RCC 7860 (cell line): ENCODE measurements at regions not wholly inside any gene's neighbourhood (a gene's known extent, or its start where the extent isn't known, plus 50 kb on each side); places are given as distances from the start of the nearest gene placed in this dataset.
A peak's percentile ranks its signal among the peaks of the same experiment; 100 is the strongest.

Experiments
- DNase-seq: peaks from one replicate; pipeline ENCODE4 v3.0.0-alpha.2; 2015; ENCODE audit warnings: low spot score
- FAIRE-seq: peaks from 2 replicates; lab custom pipeline; 2012; peaks lifted over from hg19 to GRCh38; lab: Jason Lieb, UNC

DNA sequence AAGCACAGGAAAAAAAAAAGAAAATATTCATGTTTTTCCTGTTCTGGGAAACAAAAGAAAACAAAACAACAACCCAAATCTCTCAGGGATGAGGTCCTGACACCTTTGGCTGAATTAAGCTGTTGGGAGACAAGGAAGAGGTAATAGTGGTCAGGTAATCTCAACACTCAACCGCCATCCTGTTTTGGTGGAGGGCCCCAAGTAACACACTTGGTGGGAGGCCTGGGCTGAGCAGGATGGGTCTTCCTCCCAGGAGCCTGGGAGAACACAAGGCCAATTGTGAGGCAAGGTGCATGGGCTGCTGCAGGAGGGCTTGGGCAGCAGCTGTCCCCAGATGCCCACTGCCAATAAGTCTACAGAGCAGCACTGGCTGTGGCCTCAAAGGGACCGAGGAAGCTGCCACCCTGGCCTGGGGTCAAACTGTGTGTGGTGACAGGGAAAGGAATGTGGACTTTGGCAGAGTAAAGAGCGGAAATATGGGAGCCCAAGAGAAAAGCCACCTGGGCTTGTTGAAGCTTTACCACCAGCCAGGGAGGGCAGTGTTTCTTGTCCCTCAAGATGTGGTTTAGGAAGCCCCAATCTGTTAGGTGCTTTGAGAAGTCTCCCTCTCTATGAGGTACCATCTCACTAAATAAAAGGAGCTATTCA lies 93.5 kb upstream of the SLC25A13 start:
- DNase-seq (no peak), FAIRE-seq (no peak)

DNA sequence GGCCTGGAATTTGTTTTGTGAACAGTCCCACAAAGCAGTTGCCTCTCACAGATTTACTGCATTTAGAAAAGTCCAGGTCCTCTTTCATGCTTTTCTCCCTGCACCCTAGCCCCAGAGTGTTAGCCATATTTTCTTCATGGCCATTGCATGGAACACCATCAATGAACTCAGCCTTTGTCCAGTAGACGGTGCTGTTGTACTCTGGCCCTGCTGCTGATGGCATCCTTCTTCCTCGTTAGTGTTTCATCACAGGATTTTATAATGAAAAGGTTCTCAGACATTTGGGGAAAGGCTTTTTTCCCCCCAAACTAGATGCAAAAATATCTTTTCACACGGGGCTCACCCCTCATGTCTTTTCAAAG lies 93.0 kb upstream of the SLC25A13 start:
- no peak for FAIRE-seq
- no peak for DNase-seq

DNA sequence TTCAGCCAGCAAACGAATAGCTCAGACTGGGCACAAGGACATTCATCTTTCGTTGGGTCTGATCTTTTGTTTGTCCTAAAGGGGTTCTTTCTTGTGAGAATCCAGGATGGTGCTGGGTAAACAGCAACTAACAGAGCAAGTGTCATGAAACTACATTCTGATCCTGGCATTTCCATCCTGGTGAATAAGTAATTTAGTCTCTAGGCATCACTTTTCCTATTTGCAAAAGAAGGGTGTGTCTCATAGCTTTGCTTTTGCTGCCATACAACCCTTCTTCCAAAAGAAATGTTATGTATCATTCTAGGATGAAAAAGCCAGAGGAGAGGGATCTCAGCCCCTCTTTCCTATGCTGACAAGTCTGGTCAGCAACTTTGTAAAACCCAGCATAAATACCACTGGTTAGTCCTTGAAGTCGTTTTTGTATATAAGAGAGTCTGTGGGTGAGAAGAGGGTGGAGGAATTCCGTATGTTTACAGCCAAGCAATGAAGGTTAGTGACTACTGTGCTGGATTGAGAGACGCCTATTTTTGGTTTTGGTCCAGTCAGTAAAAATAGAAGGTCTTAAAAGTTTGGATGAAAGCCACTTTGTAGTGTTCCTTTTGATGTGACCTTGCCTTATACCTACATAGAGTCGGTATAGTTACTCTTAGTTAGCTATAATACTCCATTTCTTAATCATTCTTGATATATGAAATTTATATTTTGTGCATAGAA lies 88.4 kb upstream of the SLC25A13 start:
- FAIRE-seq: no peak
- no peak for DNase-seq

DNA sequence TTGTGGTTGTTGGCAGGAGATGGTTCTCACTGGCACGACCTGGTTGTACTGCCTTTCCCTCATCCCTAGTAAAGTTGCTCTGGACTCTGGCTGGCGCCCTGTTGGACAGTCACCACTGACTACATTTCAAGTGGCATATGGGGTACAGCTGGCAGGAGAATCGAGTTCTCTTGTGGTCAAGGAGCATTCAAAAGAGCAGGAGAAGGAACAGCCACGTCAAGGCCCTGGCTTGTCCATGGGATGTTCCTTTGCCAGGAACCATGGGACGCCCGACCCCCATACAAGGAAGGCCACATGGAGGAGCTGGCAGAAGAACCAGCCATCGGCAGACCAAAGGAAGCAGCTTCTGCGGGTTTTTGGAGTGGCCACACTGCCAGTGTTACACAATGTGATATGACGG lies 87.0 kb upstream of the SLC25A13 start:
- no peak for DNase-seq
- FAIRE-seq: no peak

DNA sequence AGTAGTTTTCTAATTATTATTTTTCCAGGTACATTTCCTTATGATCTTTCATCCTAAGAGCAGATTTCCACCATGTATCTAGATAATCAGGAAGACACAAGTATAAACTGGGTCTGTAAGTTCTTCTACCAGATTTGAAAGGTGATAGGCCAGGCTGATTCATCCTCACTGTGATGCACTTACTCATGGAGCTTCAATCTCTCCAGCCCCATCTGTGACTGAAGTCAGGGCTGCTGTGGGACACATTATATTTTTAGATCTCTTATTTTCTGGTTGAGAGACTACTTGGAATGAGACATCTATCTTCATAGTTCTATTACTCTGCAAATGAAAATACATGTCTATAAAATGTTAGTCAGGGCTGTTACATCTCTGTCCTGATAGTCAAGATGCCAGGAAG lies 85.5 kb upstream of the SLC25A13 start:
- DNase-seq (peak; percentile 85), FAIRE-seq (peak; percentile 86)

DNA sequence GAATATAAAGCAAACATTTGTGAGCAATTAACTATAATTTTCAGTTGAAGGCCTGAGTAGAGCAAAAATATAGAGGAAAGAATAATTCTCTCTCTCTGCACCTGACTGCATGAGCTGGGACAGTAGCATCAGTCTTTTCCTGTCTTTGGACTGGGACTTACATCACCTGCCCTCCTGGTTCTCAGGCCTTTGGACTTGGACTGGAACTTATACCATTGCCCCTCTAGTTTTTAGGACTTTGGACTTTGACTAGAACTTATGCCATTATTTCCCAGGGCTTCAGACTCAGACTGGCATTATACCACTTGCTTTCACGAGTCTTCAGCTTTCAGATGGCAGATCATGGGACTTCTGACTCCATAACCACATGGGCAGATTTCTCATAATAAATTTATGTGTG lies 81.0 kb upstream of the SLC25A13 start:
- DNase-seq (no peak), FAIRE-seq (no peak)

DNA sequence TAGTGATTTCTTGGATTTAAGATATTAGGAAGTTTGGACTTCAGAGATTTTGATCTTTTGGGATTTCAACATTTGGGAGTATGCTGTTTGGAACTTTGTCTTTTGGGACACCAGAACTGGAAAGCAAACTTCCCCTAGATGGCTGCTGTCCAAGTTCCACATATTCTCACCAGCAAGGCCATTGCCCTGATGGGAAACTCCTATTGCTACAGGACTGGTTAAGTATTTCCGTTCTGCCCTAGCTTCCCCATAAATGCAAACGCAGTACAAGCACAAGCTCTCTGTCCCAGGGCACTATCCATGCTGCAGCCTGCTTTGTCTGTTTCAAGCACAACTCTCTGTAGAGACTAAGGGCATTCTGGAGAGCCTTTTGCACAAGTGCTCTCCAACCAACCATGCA lies 79.3 kb upstream of the SLC25A13 start:
- DNase-seq (no peak), FAIRE-seq (no peak)

DNA sequence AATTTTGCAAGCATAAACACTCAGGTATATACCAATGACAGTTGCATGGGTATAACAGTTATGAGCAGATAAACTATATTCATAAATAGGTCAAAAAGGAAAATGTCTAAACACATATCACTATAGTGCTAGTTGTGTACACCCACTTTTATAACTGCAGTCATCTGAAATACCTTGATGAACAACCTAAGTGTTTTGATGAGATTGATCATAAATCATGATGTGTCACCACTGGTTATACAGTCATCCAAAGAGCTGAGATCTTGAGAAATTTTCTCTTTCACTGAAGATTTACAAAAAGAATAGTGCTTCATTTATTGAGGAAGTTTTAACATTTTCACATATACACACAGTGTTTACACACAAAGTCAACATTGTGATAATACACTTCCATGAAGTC lies 78.6 kb upstream of the SLC25A13 start:
- FAIRE-seq (peak; percentile 41), DNase-seq (peak; percentile 49)

DNA sequence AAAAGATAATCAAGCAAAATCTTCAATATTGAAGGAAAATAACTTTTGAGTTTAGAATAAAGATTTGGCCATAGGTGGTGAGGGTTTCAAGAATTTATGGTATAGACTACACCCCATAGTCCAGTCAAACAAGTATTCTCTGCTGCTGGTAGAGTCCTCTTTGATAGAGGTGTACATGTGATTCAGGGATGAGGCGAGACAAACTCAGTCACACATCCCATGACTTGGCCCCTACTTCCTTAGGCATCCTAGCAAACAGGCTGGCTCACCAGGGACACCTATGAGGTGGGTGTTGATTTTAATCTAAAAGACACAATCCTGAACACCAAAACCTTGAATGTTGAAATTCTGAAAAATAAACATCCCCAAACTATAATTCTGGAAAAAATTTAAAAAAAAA lies 78.1 kb upstream of the SLC25A13 start:
- no peak for FAIRE-seq
- DNase-seq: no peak

DNA sequence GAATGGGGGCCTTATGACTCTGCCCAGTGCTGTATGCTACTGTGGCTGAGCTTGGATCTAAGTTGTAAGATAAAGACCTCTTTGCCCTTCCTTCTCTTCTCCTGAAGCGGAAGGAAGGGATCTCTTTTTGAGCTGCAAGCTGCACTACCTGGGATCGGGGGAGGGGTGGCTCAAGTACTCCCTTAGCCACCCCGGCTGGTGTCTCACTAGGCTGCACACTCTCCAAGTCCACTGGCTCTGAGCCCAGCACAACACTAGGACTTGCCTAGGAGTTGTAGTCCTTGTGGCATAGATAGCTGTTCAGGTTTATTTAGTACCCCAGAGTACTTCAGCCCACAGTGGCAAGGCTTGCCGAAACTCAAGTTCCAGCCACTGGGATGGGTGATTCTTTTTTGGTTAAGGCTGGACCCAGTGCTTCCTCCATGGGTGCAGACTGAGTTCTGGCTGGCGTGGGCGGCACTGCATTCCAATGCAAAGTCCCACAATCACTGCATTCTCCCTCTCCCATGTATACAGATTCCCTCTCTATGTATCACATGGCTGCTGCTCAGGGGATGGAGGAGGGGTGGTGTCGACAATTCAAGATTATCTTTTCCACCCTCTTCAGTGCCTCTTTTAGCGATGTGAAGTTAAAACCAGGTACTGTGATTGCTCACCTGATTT lies 76.2 kb upstream of the SLC25A13 start:
- peak; percentile 37 for DNase-seq
- no peak for FAIRE-seq

DNA sequence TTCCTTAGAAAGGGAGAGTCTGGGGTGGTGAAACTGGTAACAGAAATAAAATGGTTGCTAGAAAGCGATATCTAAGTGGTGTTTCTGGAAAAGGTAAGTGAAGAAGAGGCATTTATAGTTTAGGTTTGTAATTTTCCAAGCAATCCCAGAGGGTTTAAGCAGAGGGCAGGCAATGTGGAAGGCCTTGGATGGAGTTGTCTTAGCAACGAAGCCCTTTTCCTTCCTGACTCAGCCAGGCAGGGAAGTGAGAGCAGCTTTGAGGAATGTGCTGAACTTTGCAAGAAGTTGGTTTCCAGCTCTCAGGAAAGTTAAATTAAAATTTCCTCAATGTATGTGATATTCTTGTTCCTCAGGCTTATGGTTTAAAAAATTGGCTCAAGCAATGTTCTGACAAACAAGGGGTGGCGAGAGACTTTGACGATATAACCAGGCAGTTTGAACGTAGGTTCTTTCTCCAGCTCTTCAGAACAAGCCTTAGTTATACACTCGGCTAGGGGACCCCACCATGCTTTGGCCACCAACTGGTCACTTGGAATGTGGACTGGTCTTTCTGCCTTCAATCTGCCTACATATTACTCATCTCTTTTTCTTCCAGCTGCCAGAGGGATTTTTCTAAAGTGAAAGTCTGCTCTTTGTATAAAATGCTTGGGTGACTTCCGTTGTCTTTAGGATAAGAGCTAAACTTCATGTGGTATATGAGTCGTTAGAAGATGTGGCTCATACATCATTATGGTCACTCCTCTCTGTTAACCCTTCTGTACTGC lies 66.9 kb upstream of the SLC25A13 start:
- DNase-seq (peak; percentile 97), FAIRE-seq (peak; percentile 95)

DNA sequence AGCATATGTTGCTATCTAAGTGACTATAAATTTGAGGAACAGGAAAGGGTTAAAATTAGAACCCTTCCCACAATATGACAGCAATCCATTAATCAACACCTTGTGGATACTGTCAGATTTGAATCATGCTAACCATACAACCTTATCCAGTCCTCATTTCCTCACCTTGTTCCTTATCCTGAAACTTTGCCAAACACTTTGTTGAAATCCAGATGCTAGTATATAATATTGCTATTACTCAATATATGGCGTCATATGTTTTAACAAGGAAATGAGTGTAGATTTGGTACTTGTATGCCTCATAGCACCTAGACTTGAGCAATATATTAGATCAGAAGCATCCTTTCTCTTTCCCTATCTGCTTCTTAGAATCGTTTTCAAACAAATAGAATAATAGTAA lies 66.3 kb upstream of the SLC25A13 start:
- FAIRE-seq (no peak), DNase-seq (peak; percentile 91)

DNA sequence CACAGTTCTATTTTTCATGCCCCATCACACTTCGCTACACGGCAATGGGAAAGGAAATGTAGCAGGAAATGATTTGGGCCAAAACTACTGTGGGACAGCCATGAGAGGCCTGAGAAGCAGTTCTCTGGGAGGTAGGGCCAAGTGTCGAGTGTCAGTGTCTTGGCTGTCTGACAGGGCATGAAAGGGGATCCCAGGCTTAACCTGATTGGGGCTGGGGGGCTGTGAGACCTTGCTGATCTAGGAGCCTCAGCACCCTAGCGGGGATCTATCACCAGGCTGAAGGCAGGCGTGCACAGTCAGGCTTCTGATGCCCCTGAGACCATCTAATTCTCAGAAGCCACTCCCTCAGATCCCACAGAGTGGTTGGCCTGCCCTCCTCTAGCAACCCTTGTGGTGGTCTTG lies 58.2 kb upstream of the SLC25A13 start:
- DNase-seq (no peak), FAIRE-seq (no peak)

DNA sequence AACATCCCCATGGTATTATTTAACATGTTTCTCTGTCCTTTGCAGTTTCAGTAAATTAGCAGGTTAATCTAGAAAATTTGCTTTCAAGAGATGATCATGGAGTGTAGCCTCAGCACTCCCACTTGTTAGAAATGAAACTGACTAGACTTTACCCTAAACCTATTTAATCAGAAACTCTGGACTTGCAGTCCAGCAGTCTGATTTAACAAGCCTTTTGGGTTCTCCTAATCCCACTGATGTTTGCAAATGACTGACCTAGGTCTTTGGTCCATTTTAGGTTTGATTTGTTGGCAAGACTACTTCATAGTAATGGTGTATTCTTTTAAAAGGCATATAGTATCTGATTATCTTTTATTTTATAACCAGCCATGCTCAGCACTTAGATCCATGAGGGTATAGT lies 55.5 kb upstream of the SLC25A13 start:
- no peak for DNase-seq
- FAIRE-seq: no peak
